PC-9 (cell line): ENCODE measurements at regions not wholly inside any gene's neighbourhood (a gene's known extent, or its start where the extent isn't known, plus 50 kb on each side); places are given as distances from the start of the nearest gene placed in this dataset.

Source experiments
- BruUV-seq: library from RNA; stranded (reverse); fragments of 400-500 nt; replicated peaks from 2 replicates; lab custom pipeline; 2021; lab: Mats Ljungman, UMichigan
- CTCF ChIA-PET: fragments of 300-600 bp; sonication (Branson Sonifier 250); formaldehyde crosslinking; loops from one replicate; lab custom pipeline; 2022; ENCODE audit warnings: antibody characterized with exemption; lab: Charles Lee
- POLR2A ChIA-PET: fragments of 300-600 bp; sonication (Branson Sonifier 250); formaldehyde crosslinking; loops from one replicate; lab custom pipeline; 2022; ENCODE audit warnings: antibody characterized with exemption; ENCODE audit not compliant: unreplicated experiment; lab: Charles Lee
- DNase-seq, 2 experiments: peaks; one replicate each; pipeline versions ENCODE4 v3.0.0 to v3.0.0-alpha.2; 2015 to 2022; ENCODE audit warnings: mixed read lengths in 1 of 2
- H2AFZ ChIP-seq: fragments of 200-600 bp; sonication (generic); 2 replicates; pipeline ENCODE4 v1.8.1; 2017; ENCODE audit warnings: antibody characterized with exemption
- H3F3A ChIP-seq: fragments of 200-600 bp; sonication (generic); 2 replicates; pipeline ENCODE4 v1.8.1; 2017; ENCODE audit warnings: antibody characterized with exemption, mild to moderate bottlenecking, low read depth; ENCODE audit not compliant: insufficient read depth
- H3K27ac ChIP-seq: fragments of 200-600 bp; sonication (generic); 2 replicates; pipeline ENCODE4 v1.6.1; 2016; ENCODE audit warnings: mixed run types
- H3K27me3 ChIP-seq: fragments of 200-600 bp; sonication (generic); 2 replicates; pipeline ENCODE4 v1.6.1; 2016; ENCODE audit warnings: low read depth, mixed run types; ENCODE audit not compliant: insufficient read depth
- H3K36me3 ChIP-seq: fragments of 200-600 bp; sonication (generic); 2 replicates; pipeline ENCODE4 v1.6.1; 2016; ENCODE audit warnings: low read depth, mixed run types
- H3K4me1 ChIP-seq: fragments of 200-600 bp; sonication (generic); replicated peaks from 2 replicates; pipeline ENCODE4 v1.6.1; 2016; ENCODE audit warnings: mixed run types; ENCODE audit not compliant: insufficient read depth
- H3K4me2 ChIP-seq: fragments of 200-600 bp; sonication (generic); 2 replicates; pipeline ENCODE4 v1.6.1; 2017; ENCODE audit warnings: mixed run types
- H3K4me3 ChIP-seq: fragments of 200-600 bp; sonication (generic); 2 replicates; pipeline ENCODE4 v1.6.1; 2016; ENCODE audit warnings: mixed run types
- H3K79me2 ChIP-seq: fragments of 200-600 bp; sonication (generic); 2 replicates; pipeline ENCODE4 v1.6.1; 2017; ENCODE audit warnings: low read depth, mixed run types
- H3K9me2 ChIP-seq: fragments of 200-600 bp; sonication (generic); 2 replicates; pipeline ENCODE4 v1.8.1; 2017; ENCODE audit warnings: mild to moderate bottlenecking; ENCODE audit not compliant: insufficient read depth
- H3K9me3 ChIP-seq: fragments of 200-600 bp; sonication (generic); 2 replicates; pipeline ENCODE4 v1.8.1; 2016; ENCODE audit warnings: low read depth; ENCODE audit not compliant: insufficient read depth
- H4K20me1 ChIP-seq: fragments of 200-600 bp; sonication (generic); 2 replicates; pipeline ENCODE4 v1.8.1; 2017; ENCODE audit not compliant: insufficient read depth
- CTCF ChIP-seq: fragments of 200-600 bp; sonication (generic); conservative IDR thresholded peaks from 2 replicates; pipeline ENCODE4 v1.6.1; 2017; ENCODE audit warnings: mixed run types, antibody characterized with exemption, mild to moderate bottlenecking, moderate library complexity
- EZH2 ChIP-seq: fragments of 200-600 bp; sonication (generic); IDR thresholded peaks from 2 replicates; pipeline ENCODE4 v1.8.0; 2017; ENCODE audit warnings: antibody characterized with exemption, low read depth
- intact Hi-C: fragments of 100-400 bp; cut with micrococcal nuclease; formaldehyde crosslinking; loops from one replicate; pipeline ENCODE4 v1.10.0; 2022; ENCODE audit not compliant: unreplicated experiment

DNA sequence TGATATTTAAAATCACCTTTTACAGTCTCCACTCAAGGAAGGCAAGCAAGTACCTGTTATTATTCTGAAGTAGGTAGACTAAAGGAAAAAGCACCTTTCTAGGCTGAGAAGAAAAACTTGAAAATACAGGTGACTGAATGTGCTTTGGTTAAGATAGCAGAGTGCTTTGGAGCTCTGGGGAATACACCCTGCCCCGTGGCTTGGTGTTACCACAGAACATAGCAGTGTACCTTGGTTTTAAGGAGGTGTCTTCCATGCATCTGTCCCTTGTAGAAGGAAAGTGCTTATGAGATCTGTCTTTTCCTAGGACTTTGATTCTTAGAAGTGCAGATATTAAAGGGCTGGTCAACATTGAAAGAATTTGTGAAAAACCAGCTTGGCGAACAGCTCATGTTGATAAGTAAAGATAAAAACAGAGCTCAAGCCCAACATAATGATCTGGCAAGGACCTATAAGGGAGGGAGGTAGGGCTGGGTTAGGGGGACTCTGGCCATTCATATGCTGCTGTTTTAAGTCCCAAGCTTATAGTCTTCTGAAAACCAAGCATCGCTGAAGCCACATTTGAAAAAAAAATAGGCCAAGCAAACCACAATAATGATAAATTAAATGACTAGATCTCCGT, 66.8 kb downstream of the ZNF608 start:
- no peaks in the 10 kb centered on the region; the same call in 1 of the 2 replicates for H3K9me2 ChIP-seq
- no peak overlapping the region for H3K27ac ChIP-seq
- no peaks in the 10 kb centered on the region for H3F3A ChIP-seq
- no peaks in the 10 kb centered on the region for H3K27me3 ChIP-seq
- intact Hi-C loops, result no loop called here
- H3K79me2 ChIP-seq, result no peaks in the 10 kb centered on the region
- DNase-seq, result no peak
- ChIA-PET POLR2A (interaction anchor here (0.6 kb wide), 1 partner anchor 12 kb away, joined by 5 read pairs; no protein-coding TSS in a partner anchor), CTCF (no interaction called here)
- TF ChIP-seq EZH2 (no peak), CTCF (no peak)
- H3K4me1 ChIP-seq, result no peaks in the 10 kb centered on the region
- H3K4me2 ChIP-seq, result no peak overlapping the region
- H4K20me1 ChIP-seq, result no peaks in the 10 kb centered on the region
- no TSS peak for BruUV-seq
- no peak overlapping the region for H2AFZ ChIP-seq
- no peak overlapping the region for H3K4me3 ChIP-seq
- no peaks in the 10 kb centered on the region for H3K36me3 ChIP-seq
- H3K9me3 ChIP-seq, result no peaks in the 10 kb centered on the region

- no peaks in the 10 kb centered on the region for H3K79me2 ChIP-seq
- H3K4me3 ChIP-seq, result no peak overlapping the region
- H3K9me3 ChIP-seq, result no peaks in the 10 kb centered on the region
- H3K4me2 ChIP-seq, result no peak overlapping the region
- intact Hi-C loops, result no loop called here
- no peak overlapping the region for H2AFZ ChIP-seq
- CTCF ChIA-PET, result no interaction called here
- no peaks in the 10 kb centered on the region for H3K4me1 ChIP-seq
- no peak for DNase-seq
- TF ChIP-seq CTCF, result no peak
- TF ChIP-seq EZH2, result no peak
- POLR2A ChIA-PET, result no interaction called here
- H3K27ac ChIP-seq, result no peak overlapping the region
- H3F3A ChIP-seq, result no peaks in the 10 kb centered on the region
- no peaks in the 10 kb centered on the region for H4K20me1 ChIP-seq
- BruUV-seq, result no TSS peak
- H3K9me2 ChIP-seq, result no peaks in the 10 kb centered on the region
- H3K27me3 ChIP-seq, result no peaks in the 10 kb centered on the region
- H3K36me3 ChIP-seq, result no peaks in the 10 kb centered on the region
Observed at GRCh38 chr5:124678922-124679519, 67.4 kb downstream of the ZNF608 start.

DNA sequence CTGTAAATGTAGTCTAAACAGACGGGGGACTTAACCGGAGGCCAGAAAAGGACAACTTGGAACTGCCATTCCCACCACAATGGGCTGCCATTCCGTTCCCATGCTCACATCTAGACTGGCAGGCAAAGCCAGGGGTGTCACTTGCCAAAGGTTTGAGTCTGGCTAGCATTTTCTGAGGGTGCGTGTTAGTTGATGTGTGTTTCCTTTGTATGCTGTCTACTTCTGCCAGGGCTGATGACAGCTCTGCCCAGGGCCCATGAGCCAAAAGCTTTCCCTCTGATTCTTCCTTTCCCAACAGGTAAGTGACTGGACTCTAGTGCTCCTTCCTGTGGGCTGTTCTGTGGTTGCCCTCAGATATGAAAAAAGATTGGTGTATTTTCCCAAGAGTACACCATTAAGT, 68.0 kb downstream of the ZNF608 start:
- TF ChIP-seq EZH2, result no peak
- no peak overlapping the region for H2AFZ ChIP-seq
- H3K9me2 ChIP-seq, result no peaks in the 10 kb centered on the region
- no peaks in the 10 kb centered on the region for H3K27me3 ChIP-seq
- H3K4me2 ChIP-seq, result no peak overlapping the region
- H3K9me3 ChIP-seq, result no peaks in the 10 kb centered on the region
- POLR2A ChIA-PET, result no interaction called here
- DNase-seq, result no peak
- H3F3A ChIP-seq, result no peaks in the 10 kb centered on the region
- no peaks in the 10 kb centered on the region for H3K79me2 ChIP-seq
- no peaks in the 10 kb centered on the region for H3K4me1 ChIP-seq
- H3K36me3 ChIP-seq, result no peaks in the 10 kb centered on the region
- CTCF ChIA-PET, result no interaction called here
- H3K27ac ChIP-seq, result no peak overlapping the region
- H4K20me1 ChIP-seq, result no peaks in the 10 kb centered on the region
- no peak overlapping the region for H3K4me3 ChIP-seq
- intact Hi-C loops, result no loop called here
- BruUV-seq, result no TSS peak
